HepG2 (cell line): ENCODE measurements at regions not wholly inside any gene's neighbourhood (a gene's known extent, or its start where the extent isn't known, plus 50 kb on each side); places are given as distances from the start of the nearest gene placed in this dataset.

Experiments used
- ATAC-seq: fragments of 200-7000 bp; cut with Tn5 transposase; 3 replicates; pipeline ENCODE4 v1.9.1; 2020; ENCODE audit warnings: mild to moderate bottlenecking, moderate library complexity
- BruUV-seq: library from RNA; stranded (reverse); fragments of 400-500 nt; replicated peaks from 2 replicates; lab custom pipeline; 2021; lab: Mats Ljungman, UMichigan
- CTCF ChIA-PET: fragments of 300-600 bp; formaldehyde crosslinking; extraction: SDS; loops from one replicate; lab custom pipeline; 2021; ENCODE audit warnings: low total read pairs, inconsistent platforms, low intra/inter-chr PET ratio; lab: Yijun Ruan, JAX
- POLR2A ChIA-PET: fragments of 350-600 bp; sonication (Branson Sonifier 250); formaldehyde crosslinking; loops from one replicate; lab custom pipeline; 2020; ENCODE audit warnings: antibody characterized with exemption, inconsistent platforms; lab: Yijun Ruan, JAX
- DNase-seq: peaks from one replicate; pipeline ENCODE4 v3.0.0-alpha.2; 2015; ENCODE audit warnings: low spot score
- FAIRE-seq: peaks from 3 replicates; lab custom pipeline; 2011; peaks lifted over from hg19 to GRCh38; lab: Jason Lieb, UNC
- H2AFZ ChIP-seq: one replicate; pipeline ENCODE4 v1.6.1; 2011; ENCODE audit warnings: low read length, inconsistent platforms
- H3K27ac ChIP-seq: fragments of 300-600 bp; 3 replicates; pipeline ENCODE4 v1.8.0; 2011; ENCODE audit warnings: mixed run types, mild to moderate bottlenecking, mixed read lengths, low read length, inconsistent platforms; ENCODE audit not compliant: insufficient read depth; ENCODE audit errors: extremely low read length
- H3K27me3 ChIP-seq, 2 experiments: fragments of 200-600 bp in 1 of 2; 2 replicates in 1 of 2; 3 replicates in 1 of 2; pipeline versions ENCODE4 v1.6.0 to v1.8.0; 2011; ENCODE audit warnings: low read length in 2 of 2, mild to moderate bottlenecking in 2 of 2, moderate library complexity in 2 of 2, inconsistent platforms in 1 of 2; ENCODE audit not compliant: insufficient read depth in 2 of 2, control insufficient read depth in 1 of 2
- H3K36me3 ChIP-seq, 2 experiments: fragments of 200-600 bp in 1 of 2; replicated peaks in 1 of 2; 2 replicates in 1 of 2; 3 replicates in 1 of 2; pipeline versions ENCODE4 v1.5.1 to v1.8.0; 2011; ENCODE audit warnings: low read length in 2 of 2, inconsistent platforms in 1 of 2; ENCODE audit not compliant: insufficient read depth in 2 of 2, control insufficient read depth in 1 of 2
- H3K4me1 ChIP-seq: 2 replicates; pipeline ENCODE4 v1.5.1; 2012; ENCODE audit warnings: low read length, inconsistent platforms; ENCODE audit not compliant: insufficient read depth
- H3K4me2 ChIP-seq: 2 replicates; pipeline ENCODE4 v1.6.0; 2011; ENCODE audit warnings: low read depth, low read length, inconsistent platforms
- H3K4me3 ChIP-seq, 3 experiments: fragments of 200-600 bp in 1 of 3; sonication (generic), shearing (Covaris generic) in 1 of 3; replicated peaks in 1 of 3; 2 replicates each; pipeline ENCODE4 v1.5.1; 2011 to 2016; ENCODE audit warnings: low read length in 3 of 3, inconsistent platforms in 2 of 3, low read depth in 2 of 3, mild to moderate bottlenecking in 2 of 3, control low read depth in 1 of 3, mixed read lengths in 1 of 3; ENCODE audit not compliant: insufficient read depth in 1 of 3
- H3K79me2 ChIP-seq: one replicate; pipeline ENCODE4 v1.6.1; 2011; ENCODE audit warnings: low read length, inconsistent platforms; ENCODE audit not compliant: insufficient read depth
- H3K9ac ChIP-seq: 2 replicates; pipeline ENCODE4 v1.6.0; 2011; ENCODE audit warnings: mild to moderate bottlenecking, low read depth, low read length, inconsistent platforms; ENCODE audit not compliant: insufficient read depth
- H3K9me3 ChIP-seq: 2 replicates; pipeline ENCODE4 v1.5.1; 2012; ENCODE audit warnings: mild to moderate bottlenecking, low read length
- H4K20me1 ChIP-seq: 2 replicates; pipeline ENCODE4 v1.6.0; 2011; ENCODE audit warnings: inconsistent platforms, mild to moderate bottlenecking, low read length, moderate library complexity; ENCODE audit not compliant: insufficient read depth
- CCDC6 ChIP-seq: sonication (generic); formaldehyde crosslinking; IDR thresholded peaks from 2 replicates; pipeline ENCODE4 v1.8.1; 2022; ENCODE audit warnings: mild to moderate bottlenecking, missing genetic modification reagents, moderate library complexity
- CHD4 ChIP-seq: fragments of 200-600 bp; sonication (generic); IDR thresholded peaks from 2 replicates; pipeline ENCODE4 v1.7.0; 2017; ENCODE audit warnings: mild to moderate bottlenecking, low read length, borderline replicate concordance
- HDAC2 ChIP-seq: sonication (generic); formaldehyde crosslinking; IDR thresholded peaks from 2 replicates; pipeline ENCODE4 v1.4.0; 2020; ENCODE audit warnings: missing genetic modification reagents
- KLF13 ChIP-seq: sonication (generic); formaldehyde crosslinking; IDR thresholded peaks from 2 replicates; pipeline ENCODE4 v1.4.0; 2020; ENCODE audit warnings: mild to moderate bottlenecking, missing genetic modification reagents
- PCBP1 ChIP-seq: fragments of 200-400 bp; formaldehyde crosslinking; IDR thresholded peaks from 2 replicates; pipeline ENCODE4 v1.6.1; 2017; ENCODE audit warnings: mild to moderate bottlenecking, low read depth, low read length, borderline replicate concordance
- RORA ChIP-seq: sonication (generic); formaldehyde crosslinking; IDR thresholded peaks from 2 replicates; pipeline ENCODE4 v1.5.0; 2020; ENCODE audit warnings: mild to moderate bottlenecking, missing genetic modification reagents, moderate library complexity
- SALL2 ChIP-seq: sonication (generic); formaldehyde crosslinking; IDR thresholded peaks from 2 replicates; pipeline ENCODE4 v1.8.1; 2023; ENCODE audit warnings: mild to moderate bottlenecking, missing genetic modification reagents, inconsistent platforms
- SIN3B ChIP-seq: fragments of 150-350 bp; IDR thresholded peaks from 2 replicates; pipeline ENCODE4 v1.6.1; 2014; ENCODE audit warnings: low read length
- SP5 ChIP-seq: IDR thresholded peaks from 2 replicates; pipeline ENCODE4 v1.6.1; 2016; ENCODE audit warnings: low read depth, borderline replicate concordance
- WIZ ChIP-seq: sonication (generic); formaldehyde crosslinking; IDR thresholded peaks from 2 replicates; pipeline ENCODE4 v1.5.1; 2020; ENCODE audit warnings: mild to moderate bottlenecking, missing genetic modification reagents
- ZKSCAN8 ChIP-seq: IDR thresholded peaks from 2 replicates; pipeline ENCODE4 v1.6.1; 2016; ENCODE audit warnings: borderline replicate concordance, missing genetic modification reagents, missing compliant biosample characterization
- ZNF17 ChIP-seq: sonication (generic); formaldehyde crosslinking; IDR thresholded peaks from 2 replicates; pipeline ENCODE4 v1.5.0; 2020; ENCODE audit warnings: mild to moderate bottlenecking, missing genetic modification reagents
- WGBS: methylation state at CpG from one replicate; pipeline ENCODE4 v1.1.6; 2017; ENCODE audit warnings: low lambda C conversion rate; 5-methylcytosine and 5-hydroxymethylcytosine counted together
- in situ Hi-C: cut with HindIII; loops from 2 replicates; pipeline ENCODE4 v1.10.0; 2017; ENCODE audit warnings: low pct_unique_long_range_greater_than_20kb; ENCODE audit not compliant: extremely low pct_ligation_motif_present
- intact Hi-C: fragments of 100-400 bp; cut with micrococcal nuclease; formaldehyde crosslinking; loops from one replicate; pipeline ENCODE4 v1.10.0; 2022; ENCODE audit not compliant: unreplicated experiment
- TF ChIP-seq, protein P1 (sequence below): sonication (generic); formaldehyde crosslinking; IDR thresholded peaks from 2 replicates; pipeline ENCODE4 v1.4.0; 2020; ENCODE audit warnings: mild to moderate bottlenecking, missing genetic modification reagents
- TF ChIP-seq, protein P2 (sequence below): sonication (generic); formaldehyde crosslinking; IDR thresholded peaks from 2 replicates; pipeline ENCODE4 v1.4.0; 2020; ENCODE audit warnings: missing genetic modification reagents, borderline replicate concordance
- TF ChIP-seq, protein P3 (sequence below): sonication (generic); formaldehyde crosslinking; IDR thresholded peaks from 2 replicates; pipeline ENCODE4 v1.5.0; 2020; ENCODE audit warnings: mild to moderate bottlenecking, low read depth, missing genetic modification reagents, borderline replicate concordance
- TF ChIP-seq, protein P4 (sequence below): sonication (generic); formaldehyde crosslinking; IDR thresholded peaks from 2 replicates; pipeline ENCODE4 v1.8.0; 2022; ENCODE audit warnings: mild to moderate bottlenecking, missing genetic modification reagents, moderate library complexity
- TF ChIP-seq, protein P5 (sequence below): sonication (generic); formaldehyde crosslinking; IDR thresholded peaks from 2 replicates; pipeline ENCODE4 v1.5.0; 2020; ENCODE audit warnings: missing genetic modification reagents, mild to moderate bottlenecking, borderline replicate concordance

DNA sequence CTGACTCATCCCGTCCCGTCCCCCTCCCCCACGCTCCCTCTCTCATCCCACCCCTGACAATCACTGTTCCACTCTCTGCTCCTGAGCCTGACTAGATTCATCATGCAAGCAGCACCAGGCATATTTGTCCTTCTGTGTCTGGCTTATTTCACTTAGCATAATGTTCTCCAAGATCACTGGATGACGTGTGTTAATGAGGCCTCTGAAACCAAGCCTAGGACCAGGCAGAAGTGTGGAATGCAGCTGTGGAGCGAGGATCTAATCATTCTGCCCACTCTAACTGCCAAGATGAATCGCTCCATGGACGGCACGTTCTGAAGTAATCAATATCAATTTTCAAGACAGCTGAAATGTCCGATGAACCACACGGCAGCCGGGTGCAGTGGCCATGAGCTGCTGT is 122.4 kb upstream of the ZNF236 start:
- 21% methylated on average over 11 of the region's 11 CpGs for WGBS
- FAIRE-seq = no peak
- no peaks in the 10 kb centered on the region for H3K4me1 ChIP-seq
- H3K4me2 ChIP-seq = no peak overlapping the region
- BruUV-seq = no TSS peak
- no peak overlapping the region for H3K27ac ChIP-seq
- H4K20me1 ChIP-seq = no peaks in the 10 kb centered on the region
- no peaks in the 10 kb centered on the region for H3K79me2 ChIP-seq
- POLR2A ChIA-PET = no interaction called here
- H3K9ac ChIP-seq = no peak overlapping the region
- TF ChIP-seq CHD4 (no peak), HDAC2 (CRISPR knock-in tag) (no peak), ZNF17 (CRISPR knock-in tag) (no peak), WIZ (CRISPR knock-in tag) (no peak), SIN3B (no peak), RORA (CRISPR knock-in tag) (no peak), PCBP1 (no peak), ZKSCAN8 (CRISPR knock-in tag) (no peak), SALL2 (CRISPR knock-in tag) (no peak), CCDC6 (CRISPR knock-in tag) (no peak), KLF13 (CRISPR knock-in tag) (no peak), SP5 (CRISPR knock-in tag) (no peak)
- TF ChIP-seq, protein P1, sequence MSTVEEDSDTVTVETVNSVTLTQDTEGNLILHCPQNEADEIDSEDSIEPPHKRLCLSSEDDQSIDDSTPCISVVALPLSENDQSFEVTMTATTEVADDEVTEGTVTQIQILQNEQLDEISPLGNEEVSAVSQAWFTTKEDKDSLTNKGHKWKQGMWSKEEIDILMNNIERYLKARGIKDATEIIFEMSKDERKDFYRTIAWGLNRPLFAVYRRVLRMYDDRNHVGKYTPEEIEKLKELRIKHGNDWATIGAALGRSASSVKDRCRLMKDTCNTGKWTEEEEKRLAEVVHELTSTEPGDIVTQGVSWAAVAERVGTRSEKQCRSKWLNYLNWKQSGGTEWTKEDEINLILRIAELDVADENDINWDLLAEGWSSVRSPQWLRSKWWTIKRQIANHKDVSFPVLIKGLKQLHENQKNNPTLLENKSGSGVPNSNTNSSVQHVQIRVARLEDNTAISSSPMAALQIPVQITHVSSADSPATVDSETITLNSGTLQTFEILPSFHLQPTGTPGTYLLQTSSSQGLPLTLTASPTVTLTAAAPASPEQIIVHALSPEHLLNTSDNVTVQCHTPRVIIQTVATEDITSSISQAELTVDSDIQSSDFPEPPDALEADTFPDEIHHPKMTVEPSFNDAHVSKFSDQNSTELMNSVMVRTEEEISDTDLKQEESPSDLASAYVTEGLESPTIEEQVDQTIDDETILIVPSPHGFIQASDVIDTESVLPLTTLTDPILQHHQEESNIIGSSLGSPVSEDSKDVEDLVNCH (CRISPR knock-in tag) = no peak
- TF ChIP-seq, protein P2, sequence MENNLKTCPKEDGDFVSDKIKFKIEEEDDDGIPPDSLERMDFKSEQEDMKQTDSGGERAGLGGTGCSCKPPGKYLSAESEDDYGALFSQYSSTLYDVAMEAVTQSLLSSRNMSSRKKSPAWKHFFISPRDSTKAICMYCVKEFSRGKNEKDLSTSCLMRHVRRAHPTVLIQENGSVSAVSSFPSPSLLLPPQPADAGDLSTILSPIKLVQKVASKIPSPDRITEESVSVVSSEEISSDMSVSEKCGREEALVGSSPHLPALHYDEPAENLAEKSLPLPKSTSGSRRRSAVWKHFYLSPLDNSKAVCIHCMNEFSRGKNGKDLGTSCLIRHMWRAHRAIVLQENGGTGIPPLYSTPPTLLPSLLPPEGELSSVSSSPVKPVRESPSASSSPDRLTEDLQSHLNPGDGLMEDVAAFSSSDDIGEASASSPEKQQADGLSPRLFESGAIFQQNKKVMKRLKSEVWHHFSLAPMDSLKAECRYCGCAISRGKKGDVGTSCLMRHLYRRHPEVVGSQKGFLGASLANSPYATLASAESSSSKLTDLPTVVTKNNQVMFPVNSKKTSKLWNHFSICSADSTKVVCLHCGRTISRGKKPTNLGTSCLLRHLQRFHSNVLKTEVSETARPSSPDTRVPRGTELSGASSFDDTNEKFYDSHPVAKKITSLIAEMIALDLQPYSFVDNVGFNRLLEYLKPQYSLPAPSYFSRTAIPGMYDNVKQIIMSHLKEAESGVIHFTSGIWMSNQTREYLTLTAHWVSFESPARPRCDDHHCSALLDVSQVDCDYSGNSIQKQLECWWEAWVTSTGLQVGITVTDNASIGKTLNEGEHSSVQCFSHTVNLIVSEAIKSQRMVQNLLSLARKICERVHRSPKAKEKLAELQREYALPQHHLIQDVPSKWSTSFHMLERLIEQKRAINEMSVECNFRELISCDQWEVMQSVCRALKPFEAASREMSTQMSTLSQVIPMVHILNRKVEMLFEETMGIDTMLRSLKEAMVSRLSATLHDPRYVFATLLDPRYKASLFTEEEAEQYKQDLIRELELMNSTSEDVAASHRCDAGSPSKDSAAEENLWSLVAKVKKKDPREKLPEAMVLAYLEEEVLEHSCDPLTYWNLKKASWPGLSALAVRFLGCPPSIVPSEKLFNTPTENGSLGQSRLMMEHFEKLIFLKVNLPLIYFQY (CRISPR knock-in tag) = no peak
- TF ChIP-seq, protein P3, sequence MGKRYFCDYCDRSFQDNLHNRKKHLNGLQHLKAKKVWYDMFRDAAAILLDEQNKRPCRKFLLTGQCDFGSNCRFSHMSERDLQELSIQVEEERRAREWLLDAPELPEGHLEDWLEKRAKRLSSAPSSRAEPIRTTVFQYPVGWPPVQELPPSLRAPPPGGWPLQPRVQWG (CRISPR knock-in tag) = no peak
- TF ChIP-seq, protein P4, sequence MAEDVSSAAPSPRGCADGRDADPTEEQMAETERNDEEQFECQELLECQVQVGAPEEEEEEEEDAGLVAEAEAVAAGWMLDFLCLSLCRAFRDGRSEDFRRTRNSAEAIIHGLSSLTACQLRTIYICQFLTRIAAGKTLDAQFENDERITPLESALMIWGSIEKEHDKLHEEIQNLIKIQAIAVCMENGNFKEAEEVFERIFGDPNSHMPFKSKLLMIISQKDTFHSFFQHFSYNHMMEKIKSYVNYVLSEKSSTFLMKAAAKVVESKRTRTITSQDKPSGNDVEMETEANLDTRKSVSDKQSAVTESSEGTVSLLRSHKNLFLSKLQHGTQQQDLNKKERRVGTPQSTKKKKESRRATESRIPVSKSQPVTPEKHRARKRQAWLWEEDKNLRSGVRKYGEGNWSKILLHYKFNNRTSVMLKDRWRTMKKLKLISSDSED = no peak
- TF ChIP-seq, protein P5, sequence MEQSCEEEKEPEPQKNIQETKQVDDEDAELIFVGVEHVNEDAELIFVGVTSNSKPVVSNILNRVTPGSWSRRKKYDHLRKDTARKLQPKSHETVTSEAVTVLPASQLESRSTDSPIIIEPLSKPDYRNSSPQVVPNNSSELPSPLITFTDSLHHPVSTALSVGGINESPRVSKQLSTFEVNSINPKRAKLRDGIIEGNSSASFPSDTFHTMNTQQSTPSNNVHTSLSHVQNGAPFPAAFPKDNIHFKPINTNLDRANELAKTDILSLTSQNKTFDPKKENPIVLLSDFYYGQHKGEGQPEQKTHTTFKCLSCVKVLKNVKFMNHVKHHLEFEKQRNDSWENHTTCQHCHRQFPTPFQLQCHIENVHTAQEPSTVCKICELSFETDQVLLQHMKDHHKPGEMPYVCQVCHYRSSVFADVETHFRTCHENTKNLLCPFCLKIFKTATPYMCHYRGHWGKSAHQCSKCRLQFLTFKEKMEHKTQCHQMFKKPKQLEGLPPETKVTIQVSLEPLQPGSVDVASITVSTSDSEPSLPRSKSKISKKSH = no peak
- TF ChIP-seq, all 625 proteins: peak for 0
- Histone ChIP-seq H2AFZ (no peak overlapping the region), H3K36me3 (no peaks in the 10 kb centered on the region), H3K4me3 (no peak overlapping the region), H3K9me3 (no peaks in the 10 kb centered on the region), H3K27me3 (peaks cover 0 to 11% of the 10 kb centered on the region in 2 experiments; a peak in 3 of 5 replicates)
- CTCF ChIA-PET = no interaction called here
- intact Hi-C loops (no loop called here), in situ Hi-C loops (no loop called here)
- ATAC-seq = no peak
- no peak for DNase-seq
